B cell (primary cell): ENCODE measurements at regions not wholly inside any gene's neighbourhood (a gene's known extent, or its start where the extent isn't known, plus 50 kb on each side); places are given as distances from the start of the nearest gene placed in this dataset.

Experiments
- ATAC-seq: fragments of 200-7000 bp; cut with Tn5 transposase; one replicate; pipeline ENCODE4 v1.10.0; 2021; ENCODE audit warnings: low read depth, mild to moderate bottlenecking, moderate number of reproducible peaks, moderate library complexity
- CTCF ChIA-PET: fragments of 350-600 bp; sonication (Branson Sonifier 250); formaldehyde crosslinking; loops from one replicate; lab custom pipeline; 2021; ENCODE audit warnings: antibody characterized with exemption, inconsistent platforms; lab: Charles Lee
- POLR2A ChIA-PET: fragments of 350-600 bp; sonication (Branson Sonifier 250); formaldehyde crosslinking; loops from one replicate; lab custom pipeline; 2021; ENCODE audit warnings: antibody characterized with exemption; lab: Charles Lee
- DNase-seq: peaks from one replicate; pipeline ENCODE4 v3.0.0; 2013
- H2AFZ ChIP-seq: 2 replicates; pipeline ENCODE4 v1.6.1; 2012; ENCODE audit warnings: mild to moderate bottlenecking, low read depth, low read length; ENCODE audit not compliant: insufficient read depth, poor library complexity, severe bottlenecking
- H3K27ac ChIP-seq, 2 donors: 1 replicate in 1 of 2; 2 replicates in 1 of 2; pipeline ENCODE4 v1.5.1; 2012 to 2013; ENCODE audit warnings: low read length in 2 of 2, mild to moderate bottlenecking in 2 of 2, moderate library complexity in 1 of 2
- H3K27me3 ChIP-seq, 4 experiments: fragments of 200-600 bp in 1 of 4; sonication (generic) in 1 of 4; replicated peaks in 1 of 4; 1 replicate in 2 of 4; 2 replicates in 2 of 4; pipeline versions ENCODE4 v1.6.1 to v1.7.0; 2013 to 2016; ENCODE audit warnings: low read length in 3 of 4, mild to moderate bottlenecking in 2 of 4, mixed read lengths in 1 of 4, moderate library complexity in 1 of 4; ENCODE audit not compliant: insufficient read depth in 4 of 4, control insufficient read depth in 3 of 4; ENCODE audit errors: control extremely low read depth in 1 of 4
- H3K36me3 ChIP-seq, 2 experiments: replicated peaks in 1 of 2; 1 replicate in 1 of 2; 2 replicates in 1 of 2; pipeline versions ENCODE4 v1.6.1 to v1.7.1; 2013; ENCODE audit warnings: low read length in 1 of 2; ENCODE audit not compliant: insufficient read depth in 2 of 2, control insufficient read depth in 1 of 2; ENCODE audit errors: control extremely low read depth in 1 of 2, extremely low read depth in 1 of 2
- H3K4me1 ChIP-seq, 2 donors: fragments of 200-600 bp in 1 of 2; sonication (generic) in 1 of 2; 1 replicate in 1 of 2; 2 replicates in 1 of 2; pipeline versions ENCODE4 v1.5.1 to v1.6.1; 2013 to 2017; ENCODE audit warnings: low read length in 2 of 2; ENCODE audit not compliant: control insufficient read depth in 2 of 2, insufficient read depth in 2 of 2
- H3K4me2 ChIP-seq: replicated peaks from 2 replicates; pipeline ENCODE3; 2012; ENCODE audit warnings: mild to moderate bottlenecking, low read depth, low read length; ENCODE audit not compliant: poor library complexity, severe bottlenecking
- H3K4me3 ChIP-seq, 5 experiments: fragments of 200-600 bp in 1 of 5; sonication (generic) in 1 of 5; 1 replicate in 3 of 5; 2 replicates in 2 of 5; pipeline versions ENCODE4 v1.5.1 to v1.7.0; 2011 to 2016; ENCODE audit warnings: low read length in 4 of 5, mild to moderate bottlenecking in 4 of 5, low read depth in 2 of 5, control low read depth in 1 of 5, moderate library complexity in 1 of 5; ENCODE audit not compliant: insufficient read depth in 1 of 5; ENCODE audit errors: control extremely low read depth in 1 of 5, extremely low read depth in 1 of 5
- H3K79me2 ChIP-seq: fragments of 200-600 bp; sonication (generic); one replicate; pipeline ENCODE4 v1.6.0; 2016; ENCODE audit warnings: low read length; ENCODE audit not compliant: control insufficient read depth, insufficient read depth
- H3K9ac ChIP-seq: fragments of 200-600 bp; sonication (generic); 2 replicates; pipeline ENCODE4 v1.6.1; 2017; ENCODE audit warnings: mild to moderate bottlenecking, low read length, moderate library complexity
- H3K9me3 ChIP-seq, 3 donors: one replicate each; pipeline versions ENCODE4 v1.6.1 to v1.7.1; 2013; ENCODE audit warnings: low read length in 2 of 3; ENCODE audit not compliant: control insufficient read depth in 2 of 3, insufficient read depth in 1 of 3; ENCODE audit errors: control extremely low read depth in 1 of 3
- H4K20me1 ChIP-seq: 2 replicates; pipeline ENCODE4 v1.6.0; 2012; ENCODE audit warnings: mild to moderate bottlenecking, low read length; ENCODE audit not compliant: insufficient read depth, control insufficient read depth, poor library complexity, severe bottlenecking
- H3K27ac Mint-ChIP-seq: one replicate; pipeline ENCODE4 v1.8.0; 2021; ENCODE audit warnings: mixed read lengths
- H3K27me3 Mint-ChIP-seq: one replicate; pipeline ENCODE4 v1.8.0; 2021; ENCODE audit warnings: mixed read lengths
- H3K4me1 Mint-ChIP-seq: one replicate; pipeline ENCODE4 v1.8.0; 2021; ENCODE audit warnings: mixed read lengths
- H3K4me3 Mint-ChIP-seq: one replicate; pipeline ENCODE4 v1.8.0; 2021; ENCODE audit warnings: mixed read lengths
- H3K9me3 Mint-ChIP-seq: one replicate; pipeline ENCODE4 v1.8.0; 2022; ENCODE audit warnings: mixed read lengths; ENCODE audit not compliant: insufficient read depth
- EZH2 ChIP-seq: IDR thresholded peaks from 2 replicates; pipeline ENCODE4 v1.6.1; 2012; ENCODE audit warnings: borderline replicate concordance, low read depth, mild to moderate bottlenecking, moderate library complexity, low read length; ENCODE audit not compliant: insufficient read depth, poor library complexity, severe bottlenecking
- WGBS: methylation state at CpG from one replicate; pipeline ENCODE4 v1.1.5; 2013; ENCODE audit warnings: missing lambda C conversion rate; ENCODE audit not compliant: insufficient coverage; 5-methylcytosine and 5-hydroxymethylcytosine counted together
- intact Hi-C: fragments of 100-400 bp; cut with micrococcal nuclease; formaldehyde crosslinking; loops from one replicate; pipeline ENCODE4 v1.10.0; 2022
- TF ChIP-seq, protein P1 (sequence below): fragments of 200-600 bp; IDR thresholded peaks from one replicate; pipeline ENCODE4 v1.8.0; 2022; ENCODE audit warnings: antibody characterized with exemption, mild to moderate bottlenecking

DNA sequence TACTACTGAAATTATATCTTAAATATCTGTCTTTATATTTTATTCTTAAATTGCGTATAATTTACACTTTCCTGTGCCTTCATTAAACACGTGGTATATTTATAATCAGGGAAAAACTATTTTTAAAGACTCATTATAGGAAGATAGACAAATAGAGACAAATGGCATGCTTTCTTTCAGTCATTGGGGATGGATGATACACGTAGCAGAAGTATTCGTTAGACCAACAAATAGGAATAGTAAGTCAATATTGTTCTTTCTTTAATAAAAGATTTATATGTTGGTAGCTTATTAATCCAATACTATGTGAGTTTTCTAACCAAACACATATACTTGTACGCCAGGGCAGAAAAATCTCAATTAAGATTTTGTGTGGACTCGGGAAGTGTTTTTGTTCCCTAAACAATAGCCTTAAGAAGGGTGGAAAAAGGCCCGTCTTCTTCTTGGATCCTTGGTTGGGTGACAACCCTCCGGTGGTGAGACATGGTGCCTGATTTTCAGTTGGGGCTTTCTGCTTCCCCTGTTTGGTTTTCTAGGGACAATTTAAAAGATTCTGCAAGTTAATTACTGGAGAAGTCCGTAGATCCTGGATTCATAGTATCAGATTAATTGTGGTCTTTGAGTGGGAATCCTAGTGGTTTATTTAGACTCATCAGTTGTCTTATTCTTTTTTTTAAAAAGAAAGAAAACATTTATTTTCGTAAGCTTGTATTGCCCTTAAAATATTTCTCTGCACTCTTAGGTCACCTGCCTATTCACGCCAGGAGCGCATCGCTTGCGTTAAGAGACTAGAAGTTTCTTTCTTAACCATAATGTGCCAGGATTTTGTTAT, 83.5 kb upstream of the WNT7B start:
- CTCF ChIA-PET, result interaction anchor here (0.6 kb wide), 1 partner anchor 9 kb away, joined by 3 read pairs; no protein-coding TSS in a partner anchor
- DNase-seq, result no peak
- Mint-ChIP-seq H3K4me1 (peaks cover 42% of the 10 kb centered on the region), H3K27me3 (no peaks in the 10 kb centered on the region), H3K27ac (no peak overlapping the region), H3K4me3 (no peak overlapping the region), H3K9me3 (no peaks in the 10 kb centered on the region)
- H3K9me3 ChIP-seq, result peaks cover 0 to 2% (median 0%) of the 10 kb centered on the region in 3 donors
- no peaks in the 10 kb centered on the region for H3K27me3 ChIP-seq
- ATAC-seq, result no peak
- H3K4me2 ChIP-seq, result peak overlapping the region; percentile 44
- H3K4me3 ChIP-seq, result no peak overlapping the region
- H3K4me1 ChIP-seq, result peaks cover 20 to 33% of the 10 kb centered on the region in 2 donors
- H3K36me3 ChIP-seq, result no peaks in the 10 kb centered on the region
- H3K27ac ChIP-seq, result no peak overlapping the region
- WGBS, result 91% methylated on average over 6 of the region's 14 CpGs
- TF ChIP-seq, protein P1, sequence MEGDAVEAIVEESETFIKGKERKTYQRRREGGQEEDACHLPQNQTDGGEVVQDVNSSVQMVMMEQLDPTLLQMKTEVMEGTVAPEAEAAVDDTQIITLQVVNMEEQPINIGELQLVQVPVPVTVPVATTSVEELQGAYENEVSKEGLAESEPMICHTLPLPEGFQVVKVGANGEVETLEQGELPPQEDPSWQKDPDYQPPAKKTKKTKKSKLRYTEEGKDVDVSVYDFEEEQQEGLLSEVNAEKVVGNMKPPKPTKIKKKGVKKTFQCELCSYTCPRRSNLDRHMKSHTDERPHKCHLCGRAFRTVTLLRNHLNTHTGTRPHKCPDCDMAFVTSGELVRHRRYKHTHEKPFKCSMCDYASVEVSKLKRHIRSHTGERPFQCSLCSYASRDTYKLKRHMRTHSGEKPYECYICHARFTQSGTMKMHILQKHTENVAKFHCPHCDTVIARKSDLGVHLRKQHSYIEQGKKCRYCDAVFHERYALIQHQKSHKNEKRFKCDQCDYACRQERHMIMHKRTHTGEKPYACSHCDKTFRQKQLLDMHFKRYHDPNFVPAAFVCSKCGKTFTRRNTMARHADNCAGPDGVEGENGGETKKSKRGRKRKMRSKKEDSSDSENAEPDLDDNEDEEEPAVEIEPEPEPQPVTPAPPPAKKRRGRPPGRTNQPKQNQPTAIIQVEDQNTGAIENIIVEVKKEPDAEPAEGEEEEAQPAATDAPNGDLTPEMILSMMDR, result no peak
- no peak for TF ChIP-seq EZH2
- H4K20me1 ChIP-seq, result peaks cover 32% of the 10 kb centered on the region
- no peak overlapping the region for H2AFZ ChIP-seq
- H3K9ac ChIP-seq, result no peak overlapping the region
- POLR2A ChIA-PET, result no interaction called here
- H3K79me2 ChIP-seq, result peaks cover 70% of the 10 kb centered on the region
- intact Hi-C loops, result no loop called here

DNA sequence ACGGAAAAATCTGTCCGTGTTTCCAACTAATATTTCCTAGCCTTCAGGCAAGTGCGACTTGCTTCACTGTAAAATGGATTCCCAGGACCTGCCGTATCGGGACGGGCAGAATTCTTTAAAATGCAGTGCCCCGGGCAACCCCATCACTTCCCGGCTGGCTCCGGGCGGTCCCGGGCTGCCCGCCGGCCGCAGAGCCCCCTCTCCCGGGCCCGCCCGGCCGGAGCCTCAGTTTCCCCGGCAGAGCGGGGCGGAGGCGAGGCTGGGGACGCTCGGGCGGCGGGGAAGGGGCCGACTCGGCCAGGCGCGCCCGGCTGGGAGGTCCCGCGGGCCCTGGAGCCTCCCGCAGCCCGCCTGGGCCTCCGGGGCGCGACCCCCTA, 84.2 kb upstream of the WNT7B start:
- TF ChIP-seq, protein P1, result no peak
- TF ChIP-seq EZH2, result no peak
- ATAC-seq (no peak), DNase-seq (no peak)
- ChIA-PET POLR2A (no interaction called here), CTCF (no interaction called here)
- Mint-ChIP-seq H3K27ac (no peak overlapping the region), H3K9me3 (no peaks in the 10 kb centered on the region), H3K27me3 (no peaks in the 10 kb centered on the region), H3K4me1 (peaks cover 37% of the 10 kb centered on the region), H3K4me3 (no peak overlapping the region)
- no peak overlapping the region for H3K4me3 ChIP-seq
- H4K20me1 ChIP-seq, result peaks cover 32% of the 10 kb centered on the region
- no peak overlapping the region for H2AFZ ChIP-seq
- H3K79me2 ChIP-seq, result peaks cover 73% of the 10 kb centered on the region
- H3K9ac ChIP-seq, result no peak overlapping the region
- H3K27ac ChIP-seq, result no peak overlapping the region
- WGBS, result 59% methylated on average over 38 of the region's 38 CpGs
- H3K36me3 ChIP-seq, result no peaks in the 10 kb centered on the region
- peak overlapping the region; percentile 44 for H3K4me2 ChIP-seq
- intact Hi-C loops, result no loop called here
- H3K4me1 ChIP-seq, result peaks cover 20 to 33% of the 10 kb centered on the region in 2 donors
- H3K27me3 ChIP-seq, result no peaks in the 10 kb centered on the region
- peaks cover 0 to 2% (median 0%) of the 10 kb centered on the region in 3 donors for H3K9me3 ChIP-seq
